NAMALWA (cell line): ENCODE measurements at regions not wholly inside any gene's neighbourhood (a gene's known extent, or its start where the extent isn't known, plus 50 kb on each side); places are given as distances from the start of the nearest gene placed in this dataset.
"Not testable (repeated sequence)": the region's sequence is repeated elsewhere in the genome, so short reads cannot be mapped to it uniquely, and the experiment has no call there.

Experiments
- DNase-seq: peaks from one replicate; pipeline ENCODE4 v3.0.0-alpha.2; 2015; ENCODE audit warnings: low spot score

GRCh38 chr1:120357046-120357445 is 57.8 kb upstream of the NBPF8 start:
- peak; percentile 1 for DNase-seq

GRCh38 chr1:120356170-120356569 is 58.7 kb upstream of the NBPF8 start:
- peak; percentile 37 for DNase-seq

GRCh38 chr1:120354618-120355184 is 60.1 kb upstream of the NBPF8 start:
- peak; percentile 76 for DNase-seq

GRCh38 chr1:120342231-120343073 is 72.4 kb upstream of the NBPF8 start:
- peak; percentile 1 for DNase-seq

GRCh38 chr1:120341756-120342155 is 73.1 kb upstream of the NBPF8 start:
- peak; percentile 17 for DNase-seq

- DNase-seq = not testable (repeated sequence)
Observed at GRCh38 chr1:120340838-120341751, 73.7 kb upstream of the NBPF8 start.

GRCh38 chr1:120315738-120316137 is 99.1 kb upstream of the NBPF8 start:
- not testable (repeated sequence) for DNase-seq

GRCh38 chr1:120311930-120312329 is 102.9 kb upstream of the NBPF8 start:
- DNase-seq = not testable (repeated sequence)

GRCh38 chr1:120308940-120309578 is 105.8 kb upstream of the NBPF8 start:
- not testable (repeated sequence) for DNase-seq

GRCh38 chr1:120305046-120305445 is 109.8 kb upstream of the NBPF8 start:
- not testable (repeated sequence) for DNase-seq

GRCh38 chr1:120304341-120304740 is 110.5 kb upstream of the NBPF8 start:
- DNase-seq = not testable (repeated sequence)

GRCh38 chr1:120299433-120300057 is 115.3 kb upstream of the NBPF8 start:
- DNase-seq = not testable (repeated sequence)

GRCh38 chr1:120298487-120298886 is 116.3 kb upstream of the NBPF8 start:
- DNase-seq = not testable (repeated sequence)

GRCh38 chr1:120297345-120297953 is 117.4 kb upstream of the NBPF8 start:
- DNase-seq = not testable (repeated sequence)

GRCh38 chr1:120290105-120290504 is 113.8 kb upstream of the SEC22B start:
- not testable (repeated sequence) for DNase-seq

GRCh38 chr1:120289601-120290074 is 113.3 kb upstream of the SEC22B start:
- not testable (repeated sequence) for DNase-seq

- DNase-seq = not testable (repeated sequence)
Observed at GRCh38 chr1:120288814-120289600, 112.7 kb upstream of the SEC22B start.

GRCh38 chr1:120288167-120288566 is 111.8 kb upstream of the SEC22B start:
- not testable (repeated sequence) for DNase-seq

GRCh38 chr1:120282744-120283464 is 106.6 kb upstream of the SEC22B start:
- not testable (repeated sequence) for DNase-seq
